DMS53 treated with DMSO at 0.1 percent for 48 hours (cell line): ENCODE measurements at regions not wholly inside any gene's neighbourhood (a gene's known extent, or its start where the extent isn't known, plus 50 kb on each side); places are given as distances from the start of the nearest gene placed in this dataset.

ENCODE experiments used
- DNase-seq: peaks from one replicate; lab custom pipeline; 2025; ENCODE audit not compliant: unreplicated experiment; lab: John Stamatoyannopoulos, UW

- DNase-seq, result no peak
These were observed 306.0 kb downstream of the ZNF608 start for GRCh38 chr5:124440471-124440870.

- DNase-seq, result no peak
These were observed 306.8 kb downstream of the ZNF608 start for GRCh38 chr5:124439609-124440008.

- DNase-seq, result no peak
These were observed 307.5 kb downstream of the ZNF608 start for GRCh38 chr5:124438903-124439281.

- no peak for DNase-seq
These were observed 308.2 kb downstream of the ZNF608 start for GRCh38 chr5:124438026-124438902.

GRCh38 chr5:124436294-124436693 lies 310.1 kb downstream of the ZNF608 start:
- no peak for DNase-seq

GRCh38 chr5:124433170-124433569 lies 313.3 kb downstream of the ZNF608 start:
- DNase-seq, result no peak

GRCh38 chr5:124421584-124421983 lies 324.9 kb downstream of the ZNF608 start:
- DNase-seq, result no peak

GRCh38 chr5:124420952-124421351 lies 325.5 kb downstream of the ZNF608 start:
- DNase-seq, result no peak

GRCh38 chr5:124419531-124419930 lies 326.9 kb downstream of the ZNF608 start:
- no peak for DNase-seq

- DNase-seq, result no peak
These were observed 328.0 kb downstream of the ZNF608 start for GRCh38 chr5:124418390-124418789.

- no peak for DNase-seq
These were observed 329.2 kb downstream of the ZNF608 start for GRCh38 chr5:124417196-124417595.

- DNase-seq, result no peak
These were observed 329.8 kb downstream of the ZNF608 start for GRCh38 chr5:124416627-124417026.

GRCh38 chr5:124414973-124415372 lies 331.5 kb downstream of the ZNF608 start:
- no peak for DNase-seq

GRCh38 chr5:124410539-124411488 lies 335.6 kb downstream of the ZNF608 start:
- DNase-seq, result no peak

- no peak for DNase-seq
These were observed 337.5 kb downstream of the ZNF608 start for GRCh38 chr5:124408738-124409453.

- DNase-seq, result no peak
These were observed 341.6 kb downstream of the ZNF608 start for GRCh38 chr5:124404796-124405195.

GRCh38 chr5:124403281-124403680 lies 343.2 kb downstream of the ZNF608 start:
- no peak for DNase-seq

- DNase-seq, result no peak
These were observed 344.3 kb downstream of the ZNF608 start for GRCh38 chr5:124402144-124402581.

GRCh38 chr5:124401476-124402143 lies 344.8 kb downstream of the ZNF608 start:
- DNase-seq, result no peak

GRCh38 chr5:124399426-124399961 lies 346.9 kb downstream of the ZNF608 start:
- no peak for DNase-seq
